OCI-LY7 (cell line): ENCODE measurements at regions not wholly inside any gene's neighbourhood (a gene's known extent, or its start where the extent isn't known, plus 50 kb on each side); places are given as distances from the start of the nearest gene placed in this dataset.

Source experiments
- BruUV-seq: library from RNA; stranded (reverse); fragments of 400-500 nt; replicated peaks from 2 replicates; lab custom pipeline; 2021; lab: Mats Ljungman, UMichigan
- CTCF ChIA-PET: fragments of 300-600 bp; sonication (Branson Sonifier 250); formaldehyde crosslinking; loops from one replicate; lab custom pipeline; 2022; ENCODE audit warnings: antibody characterized with exemption; ENCODE audit not compliant: unreplicated experiment; lab: Charles Lee
- POLR2A ChIA-PET: fragments of 300-600 bp; sonication (Branson Sonifier 250); formaldehyde crosslinking; loops from one replicate; lab custom pipeline; 2022; ENCODE audit warnings: antibody characterized with exemption; lab: Charles Lee
- DNase-seq: peaks from one replicate; pipeline ENCODE4 v3.0.0-alpha.2; 2015; ENCODE audit warnings: low spot score
- H2AFZ ChIP-seq: fragments of 200-600 bp; sonication (generic), shearing (Covaris generic); 2 replicates; pipeline ENCODE4 v1.6.1; 2014; ENCODE audit warnings: mild to moderate bottlenecking, antibody characterized with exemption, low read length, moderate library complexity
- H3K27ac ChIP-seq: fragments of 200-600 bp; sonication (generic); 2 replicates; pipeline ENCODE4 v1.5.1; 2014; ENCODE audit warnings: mixed run types, low read depth, mild to moderate bottlenecking, moderate library complexity, low read length, inconsistent platforms; ENCODE audit not compliant: poor library complexity, severe bottlenecking
- H3K36me3 ChIP-seq: fragments of 200-600 bp; sonication (generic); 2 replicates; pipeline ENCODE4 v1.6.1; 2014; ENCODE audit warnings: mild to moderate bottlenecking, antibody characterized with exemption, low read length, moderate library complexity, mixed read lengths; ENCODE audit not compliant: insufficient read depth
- H3K4me1 ChIP-seq: fragments of 200-600 bp; sonication (generic); 2 replicates; pipeline ENCODE4 v1.5.1; 2014; ENCODE audit warnings: mild to moderate bottlenecking, low read length; ENCODE audit not compliant: insufficient read depth, poor library complexity, severe bottlenecking
- H3K4me2 ChIP-seq: fragments of 200-600 bp; sonication (generic); 2 replicates; pipeline ENCODE4 v1.6.1; 2014; ENCODE audit warnings: mild to moderate bottlenecking, low read length
- H3K4me3 ChIP-seq: fragments of 200-600 bp; sonication (generic); 2 replicates; pipeline ENCODE4 v1.5.1; 2014; ENCODE audit warnings: mild to moderate bottlenecking, low read depth, low read length; ENCODE audit not compliant: poor library complexity, severe bottlenecking
- H3K79me2 ChIP-seq: fragments of 200-600 bp; sonication (generic); 2 replicates; pipeline ENCODE4 v1.6.1; 2016; ENCODE audit warnings: low read depth, mild to moderate bottlenecking, low read length, moderate library complexity, mixed read lengths; ENCODE audit not compliant: insufficient read depth
- H3K9me2 ChIP-seq: fragments of 200-600 bp; sonication (generic); 2 replicates; pipeline ENCODE4 v1.6.1; 2016; ENCODE audit warnings: mild to moderate bottlenecking, low read length, mixed read lengths; ENCODE audit not compliant: insufficient read depth
- H3K9me3 ChIP-seq: fragments of 200-600 bp; sonication (generic); 2 replicates; pipeline ENCODE4 v1.6.1; 2014; ENCODE audit warnings: mild to moderate bottlenecking, mixed run types, low read length, mixed read lengths
- H4K20me1 ChIP-seq: fragments of 200-600 bp; sonication (generic); 2 replicates; pipeline ENCODE4 v1.6.1; 2014; ENCODE audit warnings: mild to moderate bottlenecking, antibody characterized with exemption, low read length, moderate library complexity, mixed read lengths; ENCODE audit not compliant: insufficient read depth
- CTCF ChIP-seq: fragments of 200-600 bp; sonication (generic); conservative IDR thresholded peaks from 2 replicates; pipeline ENCODE4 v1.5.1; 2014; ENCODE audit warnings: mild to moderate bottlenecking, antibody characterized with exemption, low read length, moderate library complexity, mixed read lengths
- EZH2phosphoT487 ChIP-seq: fragments of 200-600 bp; sonication (generic); IDR thresholded peaks from 2 replicates; pipeline ENCODE4 v1.6.1; 2018; ENCODE audit warnings: low read depth, borderline replicate concordance, mild to moderate bottlenecking, mixed run types, antibody characterized with exemption, low read length, moderate library complexity, mixed read lengths
- intact Hi-C: fragments of 100-400 bp; cut with micrococcal nuclease; formaldehyde crosslinking; loops from one replicate; pipeline ENCODE4 v1.10.0; 2022; ENCODE audit not compliant: unreplicated experiment

- POLR2A ChIA-PET: interaction anchor here (1.1 kb wide), 1 partner anchor 13 kb away, joined by 6 read pairs; no protein-coding TSS in a partner anchor
- no TSS peak for BruUV-seq
- H3K79me2 ChIP-seq: no peaks in the 10 kb centered on the region
- DNase-seq: no peak
- H2AFZ ChIP-seq: no peak overlapping the region
- H3K4me1 ChIP-seq: no peaks in the 10 kb centered on the region
- H3K4me3 ChIP-seq: no peak overlapping the region
- CTCF ChIA-PET: no interaction called here
- no peak for TF ChIP-seq EZH2phosphoT487
- no peak overlapping the region for H3K27ac ChIP-seq
- no peaks in the 10 kb centered on the region for H3K9me3 ChIP-seq
- no peak overlapping the region for H3K4me2 ChIP-seq
- no peaks in the 10 kb centered on the region; the same call in 1 of the 2 replicates for H3K9me2 ChIP-seq
- intact Hi-C loops: no loop called here
- H3K36me3 ChIP-seq: no peaks in the 10 kb centered on the region
- H4K20me1 ChIP-seq: no peaks in the 10 kb centered on the region
Measured at GRCh38 chr7:112646783-112647182, 143.4 kb downstream of the TMEM168 start.

- Histone ChIP-seq H3K4me3 (no peak overlapping the region), H3K9me2 (no peaks in the 10 kb centered on the region; the same call in 1 of the 2 replicates), H4K20me1 (no peaks in the 10 kb centered on the region), H3K36me3 (no peaks in the 10 kb centered on the region), H3K79me2 (no peaks in the 10 kb centered on the region), H2AFZ (no peak overlapping the region), H3K4me1 (no peaks in the 10 kb centered on the region), H3K9me3 (no peaks in the 10 kb centered on the region), H3K4me2 (no peak overlapping the region), H3K27ac (no peak overlapping the region)
- ChIA-PET CTCF (no interaction called here), POLR2A (interaction anchor here (0.9 to 1.6 kb wide), 2 partner anchors 12 to 15 kb away, joined by 3 read pairs; no protein-coding TSS in a partner anchor)
- no peak for DNase-seq
- no peak for TF ChIP-seq EZH2phosphoT487
- no peak for TF ChIP-seq CTCF
- intact Hi-C loops: no loop called here
- no TSS peak for BruUV-seq
Measured at GRCh38 chr7:112648781-112649180, 141.4 kb downstream of the TMEM168 start.

GRCh38 chr7:112649560-112649959 lies 140.6 kb downstream of the TMEM168 start:
- TF ChIP-seq EZH2phosphoT487 (no peak), CTCF (no peak)
- BruUV-seq: no TSS peak
- Histone ChIP-seq H3K79me2 (no peaks in the 10 kb centered on the region), H4K20me1 (no peaks in the 10 kb centered on the region), H3K36me3 (no peaks in the 10 kb centered on the region), H3K27ac (no peak overlapping the region), H3K9me3 (no peaks in the 10 kb centered on the region), H3K4me1 (no peaks in the 10 kb centered on the region), H2AFZ (no peak overlapping the region), H3K9me2 (no peaks in the 10 kb centered on the region; the same call in 1 of the 2 replicates), H3K4me3 (no peak overlapping the region), H3K4me2 (no peak overlapping the region)
- ChIA-PET POLR2A (no interaction called here), CTCF (no interaction called here)
- intact Hi-C loops: no loop called here
- DNase-seq: no peak
